OCI-LY1 (cell line): ENCODE measurements at regions not wholly inside any gene's neighbourhood (a gene's known extent, or its start where the extent isn't known, plus 50 kb on each side); places are given as distances from the start of the nearest gene placed in this dataset.

Experiments used
- H2AFZ ChIP-seq: fragments of 200-600 bp; sonication (generic), shearing (Covaris generic); 2 replicates; pipeline ENCODE4 v1.6.0; 2014; ENCODE audit warnings: antibody characterized with exemption, mild to moderate bottlenecking, low read length
- H3F3A ChIP-seq: fragments of 200-600 bp; sonication (generic), shearing (Covaris generic); 2 replicates; pipeline ENCODE4 v1.6.0; 2014; ENCODE audit warnings: mild to moderate bottlenecking, antibody characterized with exemption, low read length, moderate library complexity; ENCODE audit not compliant: insufficient read depth
- H3K27ac ChIP-seq: fragments of 200-600 bp; sonication (generic); 2 replicates; pipeline ENCODE4 v1.5.1; 2014; ENCODE audit warnings: low read length, mixed run types, mild to moderate bottlenecking, low read depth; ENCODE audit not compliant: poor library complexity, severe bottlenecking
- H3K27me3 ChIP-seq: fragments of 200-600 bp; sonication (generic); 2 replicates; pipeline ENCODE4 v1.6.0; 2014; ENCODE audit warnings: antibody characterized with exemption, mild to moderate bottlenecking, low read length, moderate library complexity; ENCODE audit not compliant: insufficient read depth
- H3K36me3 ChIP-seq: fragments of 200-600 bp; sonication (generic); 2 replicates; pipeline ENCODE4 v1.6.1; 2014; ENCODE audit warnings: mild to moderate bottlenecking, antibody characterized with exemption, low read length, moderate library complexity, mixed read lengths; ENCODE audit not compliant: insufficient read depth
- H3K4me1 ChIP-seq: fragments of 200-600 bp; sonication (generic); 2 replicates; pipeline ENCODE4 v1.5.1; 2014; ENCODE audit warnings: mild to moderate bottlenecking, low read length, moderate library complexity; ENCODE audit not compliant: insufficient read depth, severe bottlenecking
- H3K4me2 ChIP-seq: fragments of 200-600 bp; sonication (generic), shearing (Covaris generic); 2 replicates; pipeline ENCODE4 v1.6.1; 2014; ENCODE audit warnings: low read length
- H3K4me3 ChIP-seq: fragments of 200-600 bp; sonication (generic); 2 replicates; pipeline ENCODE4 v1.5.1; 2014; ENCODE audit warnings: low read length, low read depth, mild to moderate bottlenecking, mixed read lengths; ENCODE audit not compliant: poor library complexity, severe bottlenecking
- H3K79me2 ChIP-seq: fragments of 200-600 bp; shearing (Covaris generic); 2 replicates; pipeline ENCODE4 v1.6.1; 2016; ENCODE audit warnings: mixed run types, low read length, mixed read lengths; ENCODE audit not compliant: insufficient read depth
- H3K9ac ChIP-seq: fragments of 200-600 bp; sonication (generic), shearing (Covaris generic); 2 replicates; pipeline ENCODE4 v1.6.1; 2014; ENCODE audit warnings: mild to moderate bottlenecking, low read length, mixed read lengths
- H3K9me2 ChIP-seq: fragments of 200-600 bp; sonication (generic), shearing (Covaris generic); 2 replicates; pipeline ENCODE4 v1.6.1; 2014; ENCODE audit warnings: low read depth, mild to moderate bottlenecking, low read length, mixed read lengths
- H3K9me3 ChIP-seq: fragments of 200-600 bp; shearing (Covaris generic); 2 replicates; pipeline ENCODE4 v1.6.1; 2014; ENCODE audit warnings: low read length, mixed read lengths
- H4K20me1 ChIP-seq: fragments of 200-600 bp; sonication (generic), shearing (Covaris generic); 2 replicates; pipeline ENCODE4 v1.6.0; 2016; ENCODE audit warnings: mild to moderate bottlenecking, low read length; ENCODE audit not compliant: insufficient read depth
- CTCF ChIP-seq: fragments of 200-600 bp; sonication (generic), shearing (Covaris generic); IDR thresholded peaks from 2 replicates; pipeline ENCODE4 v1.5.1; 2017; ENCODE audit warnings: mild to moderate bottlenecking, antibody characterized with exemption, low read length, moderate library complexity, mixed read lengths
- EZH2 ChIP-seq: fragments of 200-600 bp; sonication (generic), shearing (Covaris generic); IDR thresholded peaks from 2 replicates; pipeline ENCODE4 v1.8.0; 2017; ENCODE audit warnings: borderline replicate concordance, mixed run types, mild to moderate bottlenecking, antibody characterized with exemption, low read length, moderate library complexity, mixed read lengths

- no peaks in the 10 kb centered on the region for H3K79me2 ChIP-seq
- no peak overlapping the region for H3K4me2 ChIP-seq
- H3K36me3 ChIP-seq = no peaks in the 10 kb centered on the region
- no peaks in the 10 kb centered on the region for H3K4me1 ChIP-seq
- no peak overlapping the region for H2AFZ ChIP-seq
- no peak overlapping the region for H3K4me3 ChIP-seq
- no peaks in the 10 kb centered on the region for H4K20me1 ChIP-seq
- no peaks in the 10 kb centered on the region for H3K27me3 ChIP-seq
- no peaks in the 10 kb centered on the region for H3K9me2 ChIP-seq
- no peak overlapping the region for H3K27ac ChIP-seq
- H3K9me3 ChIP-seq = no peaks in the 10 kb centered on the region
- no peak overlapping the region for H3K9ac ChIP-seq
- no peaks in the 10 kb centered on the region for H3F3A ChIP-seq
- no peak for TF ChIP-seq CTCF
- TF ChIP-seq EZH2 = no peak
Observed at GRCh38 chr12:76678992-76679391, 84.9 kb upstream of the ZDHHC17 start.

- H3K9ac ChIP-seq = no peak overlapping the region
- H3K4me1 ChIP-seq = no peaks in the 10 kb centered on the region
- no peaks in the 10 kb centered on the region for H3K36me3 ChIP-seq
- H2AFZ ChIP-seq = no peak overlapping the region
- no peaks in the 10 kb centered on the region for H3K9me3 ChIP-seq
- H3K79me2 ChIP-seq = no peaks in the 10 kb centered on the region
- H4K20me1 ChIP-seq = no peaks in the 10 kb centered on the region
- no peak overlapping the region for H3K27ac ChIP-seq
- no peaks in the 10 kb centered on the region for H3K27me3 ChIP-seq
- H3F3A ChIP-seq = no peaks in the 10 kb centered on the region
- no peak overlapping the region for H3K4me2 ChIP-seq
- H3K4me3 ChIP-seq = no peak overlapping the region
- no peak for TF ChIP-seq EZH2
- no peak for TF ChIP-seq CTCF
- H3K9me2 ChIP-seq = no peaks in the 10 kb centered on the region
Observed at GRCh38 chr12:76679778-76680177, 84.1 kb upstream of the ZDHHC17 start.

- Histone ChIP-seq H3K27me3 (no peaks in the 10 kb centered on the region), H3K4me3 (no peak overlapping the region), H3K27ac (no peak overlapping the region), H3K4me2 (no peak overlapping the region), H3K4me1 (no peaks in the 10 kb centered on the region), H3K9me3 (no peaks in the 10 kb centered on the region), H4K20me1 (no peaks in the 10 kb centered on the region), H3K9me2 (no peaks in the 10 kb centered on the region), H3K79me2 (no peaks in the 10 kb centered on the region), H3K9ac (no peak overlapping the region), H2AFZ (no peak overlapping the region), H3F3A (no peaks in the 10 kb centered on the region), H3K36me3 (no peaks in the 10 kb centered on the region)
- TF ChIP-seq EZH2 (no peak), CTCF (no peak)
Observed at GRCh38 chr12:76680940-76681339, 83.0 kb upstream of the ZDHHC17 start.
